ENCODE measurements at regions not wholly inside any gene's neighbourhood (a gene's known extent, or its start where the extent isn't known, plus 50 kb on each side); places are given as distances from the start of the nearest gene placed in this dataset.

DNA sequence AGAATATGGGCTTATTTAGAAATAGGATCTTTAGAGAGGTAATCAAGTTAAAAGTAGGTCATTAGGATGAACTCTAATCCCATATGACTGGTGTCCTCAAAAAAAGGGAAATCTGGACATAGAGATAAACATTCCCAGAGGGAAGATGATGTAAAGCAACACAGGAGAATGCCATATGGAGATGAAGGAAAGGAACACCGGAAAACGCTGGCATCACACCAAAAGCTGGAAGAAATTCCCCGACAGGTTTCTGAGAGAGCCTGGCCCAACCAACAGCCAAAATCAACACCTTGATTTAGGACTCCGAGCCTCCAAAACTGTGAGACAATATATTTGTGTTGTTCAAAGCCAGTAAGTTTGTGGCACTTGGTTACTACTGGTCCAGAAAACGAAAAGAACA, 296.7 kb downstream of the DSEL start:
- DNase-seq: no peak

DNA sequence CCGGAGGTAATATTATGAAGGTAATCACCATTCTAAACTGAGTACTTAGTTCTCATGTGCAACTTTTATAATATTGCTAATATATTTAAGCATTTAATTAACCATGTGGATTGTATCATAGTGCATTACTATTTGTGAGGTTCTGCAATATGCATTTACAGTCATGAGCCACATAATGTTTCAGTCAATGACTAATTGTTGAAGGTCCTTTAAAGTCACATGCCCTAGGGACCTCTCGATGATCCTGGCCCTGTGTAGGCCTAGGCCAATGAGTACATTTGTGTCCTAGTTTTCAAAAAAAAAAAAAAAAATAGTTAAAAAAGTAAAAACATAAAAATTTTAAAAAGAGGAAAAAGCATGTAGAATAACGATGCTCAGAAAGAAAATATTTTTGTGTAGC, 298.0 kb downstream of the DSEL start:
- no peak for DNase-seq

- DNase-seq: peak; percentile 7
These were observed 298.9 kb downstream of the DSEL start for GRCh38 chr18:67217551-67218166.

GRCh38 chr18:67216846-67217245, 299.7 kb downstream of the DSEL start:
- DNase-seq: no peak

DNA sequence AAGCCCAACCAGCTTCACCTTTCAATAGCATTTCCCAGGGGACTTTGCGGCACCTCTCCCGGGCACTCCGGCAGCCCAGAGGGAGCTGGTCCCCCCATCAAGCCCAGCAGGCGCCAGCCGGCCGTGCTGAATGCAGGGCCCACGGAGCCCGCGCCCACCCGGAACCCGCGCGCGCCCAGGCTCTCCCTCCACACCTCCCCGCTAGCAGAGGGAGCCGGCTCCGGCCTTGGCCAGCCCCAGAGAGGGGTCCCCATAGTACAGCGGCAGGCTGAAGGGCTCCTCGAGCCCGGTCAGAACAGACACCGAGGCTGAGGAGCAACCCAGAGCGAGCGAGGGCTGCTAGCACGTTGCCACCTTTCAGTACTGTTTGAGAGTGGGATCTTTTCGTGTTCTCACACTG, 300.8 kb downstream of the DSEL start:
- DNase-seq: no peak

- no peak for DNase-seq
These were observed 304.9 kb downstream of the DSEL start for GRCh38 chr18:67211646-67212045.

GRCh38 chr18:67200665-67201064, 315.9 kb downstream of the DSEL start:
- no peak for DNase-seq

DNA sequence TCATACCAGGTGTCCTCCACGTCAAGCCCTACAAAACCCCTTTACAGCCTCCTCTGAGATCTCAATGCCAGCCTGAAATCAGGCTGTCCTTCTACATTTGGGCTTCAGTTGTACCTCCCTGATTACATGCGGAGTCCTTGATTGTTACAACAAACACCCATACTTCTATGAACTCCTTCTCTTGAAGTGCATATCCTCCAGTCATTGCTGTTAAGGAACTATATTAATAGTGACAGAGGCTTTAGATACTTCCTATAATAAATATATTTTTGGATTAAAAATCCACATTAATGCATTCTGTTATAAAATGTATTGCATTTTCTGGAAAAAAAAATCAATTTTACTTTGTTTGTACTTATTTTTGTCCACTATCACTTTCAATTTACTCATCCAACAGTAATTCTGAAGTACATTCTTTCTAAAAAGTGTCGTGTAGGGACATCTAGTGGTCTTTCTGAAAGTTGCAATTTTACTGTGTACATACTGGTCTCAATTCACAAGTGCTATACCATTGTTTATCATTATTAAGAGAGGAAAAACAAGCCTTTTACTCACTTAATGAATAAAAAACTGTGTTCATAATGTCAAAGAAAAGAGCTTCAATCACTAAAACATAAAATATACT, 316.4 kb downstream of the DSEL start:
- no peak for DNase-seq

GRCh38 chr18:67194886-67195285, 321.6 kb downstream of the DSEL start:
- no peak for DNase-seq

- DNase-seq: no peak
These were observed 324.0 kb downstream of the DSEL start for GRCh38 chr18:67192535-67192934.

DNA sequence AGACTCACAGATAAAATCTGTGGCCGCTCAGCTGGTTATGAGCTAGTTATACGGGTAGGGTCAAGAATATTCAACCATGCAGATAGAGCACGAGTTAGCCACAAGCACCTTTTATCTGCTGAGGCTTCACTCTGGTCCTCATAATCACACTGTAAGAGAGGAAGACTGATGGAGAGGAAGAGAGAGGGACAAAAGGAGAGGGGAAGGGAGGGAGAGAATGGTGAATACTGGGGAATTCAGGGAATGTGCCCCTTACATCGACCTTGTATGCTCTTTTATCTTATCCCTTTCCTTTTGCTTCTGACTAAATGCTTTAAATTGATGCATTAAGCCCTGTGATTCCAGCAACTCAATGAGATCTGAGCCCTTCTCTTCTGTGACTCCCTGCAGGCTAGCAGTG, 333.1 kb downstream of the DSEL start:
- DNase-seq: no peak

DNA sequence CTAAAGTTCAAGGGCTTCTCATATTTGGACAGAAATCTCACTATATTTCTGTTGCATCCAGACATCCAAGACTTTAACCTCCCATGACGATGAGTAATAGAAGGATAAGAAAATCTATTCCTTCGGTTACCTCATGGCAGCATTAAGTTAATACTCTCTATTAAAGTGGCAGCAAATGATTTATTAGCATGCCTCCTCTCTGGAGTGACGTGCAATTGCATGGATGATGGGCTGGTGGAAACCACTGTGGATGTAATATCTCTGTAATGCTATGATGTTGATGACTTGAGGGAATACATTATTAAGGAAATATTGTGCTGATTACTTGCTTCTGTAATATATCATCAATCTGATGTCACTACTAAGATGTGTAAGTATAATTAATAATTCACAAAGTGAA, 336.8 kb downstream of the DSEL start:
- DNase-seq: no peak

DNA sequence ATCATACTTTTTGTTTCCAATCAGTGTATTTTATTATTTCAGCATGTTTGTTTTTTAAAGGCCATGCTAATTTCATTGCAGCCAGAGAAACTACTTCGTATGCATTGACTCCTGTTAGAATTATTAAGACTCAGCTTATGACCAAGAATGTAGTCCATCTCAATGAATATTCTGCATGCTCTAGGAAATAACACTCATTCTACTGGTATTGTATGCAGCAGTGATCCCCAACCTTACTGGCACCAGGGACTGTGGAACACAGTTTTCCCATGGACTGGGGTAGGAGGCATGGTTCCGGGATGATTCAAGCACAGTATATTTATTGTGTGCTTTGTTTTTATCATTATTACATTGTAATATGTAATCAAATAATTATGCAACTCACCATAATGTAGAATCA, 356.9 kb downstream of the DSEL start:
- no peak for DNase-seq

DNA sequence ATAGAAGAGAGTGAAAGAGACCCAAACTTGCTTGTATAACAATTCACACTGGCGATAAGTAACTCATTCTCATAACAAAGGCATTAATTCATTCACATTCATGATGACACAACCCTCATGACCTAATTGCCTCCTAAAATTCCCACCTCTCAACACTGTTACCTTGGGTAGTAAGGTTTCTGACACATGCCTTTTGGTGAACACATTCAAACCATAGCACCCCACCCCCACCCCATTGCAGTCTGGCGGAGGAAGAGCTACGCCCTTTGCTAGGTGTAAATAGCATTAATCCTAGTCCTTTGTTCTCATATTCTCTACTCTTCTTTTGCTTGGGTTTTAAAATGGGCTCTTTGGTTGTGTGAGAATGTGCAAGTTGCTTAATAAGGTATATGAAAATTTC, 361.5 kb downstream of the DSEL start:
- DNase-seq: no peak

- DNase-seq: no peak
These were observed 365.2 kb downstream of the DSEL start for GRCh38 chr18:67151366-67151765.

GRCh38 chr18:67145586-67146292, 370.8 kb downstream of the DSEL start:
- DNase-seq: no peak

DNA sequence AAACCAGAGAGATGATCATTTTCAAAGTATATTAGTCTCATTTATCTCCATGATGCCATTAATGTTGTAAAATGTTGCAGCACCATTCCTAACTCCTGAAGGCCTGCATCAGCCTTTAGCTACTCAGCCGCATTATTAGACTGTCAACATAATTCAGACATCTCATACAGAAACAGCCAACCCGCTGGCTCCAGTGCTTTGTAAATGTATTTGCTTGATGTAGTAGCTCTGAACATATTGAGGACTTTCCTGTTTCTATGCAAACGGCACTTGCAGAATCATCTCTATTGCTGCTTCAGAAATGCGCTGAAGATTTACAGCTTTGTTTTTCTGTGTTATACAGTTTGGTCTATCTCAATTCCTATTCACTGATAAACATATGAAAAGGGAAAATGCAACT, 372.2 kb downstream of the DSEL start:
- no peak for DNase-seq

DNA sequence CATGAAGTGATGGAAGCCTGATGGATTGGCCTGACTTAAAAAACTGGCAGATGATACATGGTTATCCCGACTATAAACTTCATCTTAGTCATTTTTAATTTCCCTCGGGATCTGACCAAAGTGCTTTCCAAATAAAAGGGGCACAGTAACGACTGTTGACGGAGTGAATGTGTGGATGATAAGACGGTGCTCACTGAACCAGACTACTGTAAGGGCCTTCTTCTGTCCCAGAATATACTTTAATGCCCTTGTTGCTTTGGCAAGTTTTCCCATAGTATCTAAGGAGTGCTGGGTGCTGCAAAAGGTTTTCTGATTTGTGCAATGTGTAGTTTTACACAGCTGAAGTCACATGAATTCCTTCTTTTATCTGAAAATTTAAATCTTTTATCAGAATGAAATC, 373.5 kb downstream of the DSEL start:
- DNase-seq: no peak

GRCh38 chr18:67142604-67143003, 373.9 kb downstream of the DSEL start:
- no peak for DNase-seq

DNA sequence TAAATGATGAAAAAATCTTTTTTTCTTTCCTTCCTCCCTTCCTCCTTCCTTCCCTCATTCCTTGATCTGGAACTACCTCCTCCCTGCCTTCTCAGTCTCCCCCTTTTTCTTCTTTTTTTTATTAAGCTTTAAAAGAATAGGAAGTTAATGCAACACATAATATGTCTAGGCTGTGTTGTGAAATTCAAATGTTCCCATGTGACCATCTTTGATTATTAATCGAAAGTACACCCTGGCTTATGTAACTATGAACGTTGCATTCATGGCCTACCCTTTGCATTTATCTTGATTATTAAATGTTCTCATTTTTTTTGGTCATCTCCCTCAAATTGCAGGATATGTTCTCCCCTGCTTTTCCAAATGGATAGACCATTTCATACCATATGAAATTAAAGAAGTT, 376.0 kb downstream of the DSEL start:
- no peak for DNase-seq

GRCh38 chr18:67139899-67140298, 376.6 kb downstream of the DSEL start:
- DNase-seq: no peak

DNA sequence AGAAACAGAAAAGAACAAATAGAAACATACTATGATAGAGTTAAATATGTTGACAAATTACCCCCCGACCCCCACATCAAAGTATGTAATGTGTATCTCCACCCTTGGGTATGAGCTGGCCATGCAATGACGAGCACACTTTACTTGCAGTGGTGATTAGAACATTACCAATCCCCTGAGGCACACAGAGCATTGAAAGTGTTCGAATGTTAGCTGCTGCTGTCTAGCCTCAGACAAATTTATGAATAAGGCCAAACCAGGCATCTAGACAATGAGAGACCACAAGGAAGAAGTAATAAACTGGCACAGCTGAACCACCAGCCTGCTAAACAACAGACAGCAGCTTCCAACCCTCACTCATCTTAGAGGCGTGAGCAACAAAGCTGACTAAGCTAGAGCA, 380.5 kb downstream of the DSEL start:
- DNase-seq: no peak

DNA sequence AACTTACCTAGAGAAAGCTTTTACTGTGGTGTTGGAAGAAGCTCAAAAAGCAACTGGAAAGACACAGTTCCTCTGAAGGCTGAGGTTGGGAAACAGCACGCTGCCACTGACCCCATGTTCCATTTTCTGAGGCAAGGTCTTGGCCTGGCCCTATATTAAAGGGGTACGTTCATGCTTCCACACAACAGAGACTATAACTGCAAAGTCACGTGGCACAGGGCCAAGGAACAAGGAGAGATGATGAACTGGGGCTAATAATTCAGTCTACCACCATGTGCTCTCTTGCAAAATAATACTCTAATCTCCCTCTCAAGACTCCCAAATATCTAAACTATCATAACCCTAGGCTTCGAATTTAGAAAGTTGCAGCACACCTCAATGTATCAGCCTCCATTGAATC, 381.6 kb downstream of the DSEL start:
- no peak for DNase-seq

DNA sequence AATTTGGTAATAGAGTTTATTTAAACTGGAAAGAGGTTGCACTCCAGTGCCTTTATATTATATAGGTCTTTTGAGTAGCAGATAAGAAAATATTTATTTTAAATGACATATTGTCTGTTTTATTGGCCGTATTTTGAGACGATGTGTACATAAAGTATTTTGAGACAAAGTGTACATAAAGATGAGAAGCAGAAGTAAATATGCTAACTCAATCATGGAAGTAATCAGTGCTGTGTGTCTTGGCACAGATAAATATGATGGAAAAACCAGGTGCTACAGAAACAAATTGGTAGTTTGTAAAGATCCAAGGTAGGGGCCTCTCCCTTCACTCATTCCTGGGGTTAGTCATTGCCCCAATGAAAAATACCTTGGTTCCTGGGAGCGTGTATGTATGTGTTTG, 382.9 kb downstream of the DSEL start:
- no peak for DNase-seq

GRCh38 chr18:67132919-67133318, 383.6 kb downstream of the DSEL start:
- no peak for DNase-seq
